GM13977 (cell line): ENCODE measurements at regions not wholly inside any gene's neighbourhood (a gene's known extent, or its start where the extent isn't known, plus 50 kb on each side); places are given as distances from the start of the nearest gene placed in this dataset.

Experiments used
- DNase-seq: peaks from one replicate; pipeline ENCODE4 v3.0.0; 2012; ENCODE audit warnings: low spot score
- CTCF ChIP-seq: IDR thresholded peaks from 2 replicates; pipeline ENCODE4 v1.5.1; 2012; ENCODE audit warnings: mild to moderate bottlenecking, control low read depth; ENCODE audit not compliant: insufficient read depth; ENCODE audit errors: extremely low read depth, missing control alignments
- in situ Hi-C: fragments of 300-500 bp; cut with MboI; formaldehyde crosslinking; loops from one replicate; pipeline ENCODE4 v1.12.0; 2022; ENCODE audit warnings: low sequenced_read_pairs, low pct_unique_long_range_greater_than_20kb, mixed read lengths, inconsistent platforms; ENCODE audit not compliant: unreplicated experiment

- TF ChIP-seq CTCF, result no peak
- in situ Hi-C loops, result no loop called here
- no peak for DNase-seq
Observed at GRCh38 chr10:59125666-59126065, 50.8 kb upstream of the PHYHIPL start.

GRCh38 chr10:59126261-59126660 is 50.2 kb upstream of the PHYHIPL start:
- no peak for DNase-seq
- in situ Hi-C loops, result no loop called here
- TF ChIP-seq CTCF, result no peak
